Activated T-helper 17 cell treated with anti-CD3 and anti-CD28 coated beads, Interleukin-2, amount 50 U/mL, for 72 hours (primary cell): ENCODE measurements at regions not wholly inside any gene's neighbourhood (a gene's known extent, or its start where the extent isn't known, plus 50 kb on each side); places are given as distances from the start of the nearest gene placed in this dataset.

Source experiments
- ATAC-seq: fragments of 150-1000 bp; cut with Tn5 transposase; replicated peaks from 2 replicates; pipeline ENCODE4 v1.10.0; 2021; ENCODE audit warnings: mild to moderate bottlenecking, moderate library complexity
- H3K27ac Mint-ChIP-seq: one replicate; pipeline ENCODE4 v1.8.0; 2022; ENCODE audit warnings: mixed read lengths
- H3K27me3 Mint-ChIP-seq: one replicate; pipeline ENCODE4 v1.8.0; 2022; ENCODE audit warnings: mixed read lengths
- H3K36me3 Mint-ChIP-seq: one replicate; pipeline ENCODE4 v1.8.0; 2022; ENCODE audit warnings: low read depth, mild to moderate bottlenecking, mixed read lengths
- H3K4me1 Mint-ChIP-seq: one replicate; pipeline ENCODE4 v1.8.0; 2022; ENCODE audit warnings: mixed read lengths
- H3K4me3 Mint-ChIP-seq: one replicate; pipeline ENCODE4 v1.8.0; 2022; ENCODE audit warnings: mild to moderate bottlenecking, mixed read lengths
- H3K9me3 Mint-ChIP-seq: one replicate; pipeline ENCODE4 v1.8.0; 2022; ENCODE audit warnings: mixed read lengths

DNA sequence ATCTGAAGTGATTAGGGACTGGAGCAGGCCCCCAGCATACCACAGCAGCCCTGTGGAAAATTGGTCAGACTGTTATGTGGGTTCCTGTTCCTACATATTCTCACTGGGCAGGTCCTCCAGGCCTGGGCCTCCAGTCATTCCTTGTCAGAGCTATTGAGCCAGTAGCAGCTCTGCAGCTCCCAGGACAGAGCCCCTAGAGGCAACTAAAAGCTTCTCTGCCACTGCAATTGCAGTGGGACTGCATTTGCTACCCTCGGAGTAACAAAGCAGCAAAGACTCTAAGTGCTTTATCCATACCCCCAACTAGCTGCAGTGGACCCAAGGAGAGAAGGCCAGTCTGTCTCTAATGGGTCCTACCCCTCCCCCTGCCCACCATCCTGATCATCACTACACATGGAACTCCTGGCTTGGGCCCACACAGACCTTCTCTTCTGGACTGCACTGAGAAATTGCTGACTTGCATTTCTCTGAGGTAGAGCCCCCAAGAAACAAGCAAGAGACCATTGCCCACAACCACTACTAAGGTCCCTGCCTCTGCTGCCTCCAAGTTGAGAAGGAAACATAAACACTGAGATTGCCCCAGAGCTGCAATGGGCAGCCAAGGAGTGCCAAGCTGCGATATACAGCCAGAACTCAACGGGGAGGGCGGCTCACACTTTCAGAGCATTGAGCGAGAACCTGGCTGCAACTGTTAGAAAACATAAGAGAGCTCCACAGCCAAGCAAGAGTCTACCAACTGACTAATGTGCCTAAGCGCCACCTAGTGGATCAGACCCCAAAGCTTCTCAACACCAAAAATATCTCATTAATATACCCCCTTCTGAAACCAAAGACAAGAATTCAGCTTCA, 738.7 kb upstream of the NDST4 start:
- Mint-ChIP-seq H3K36me3 (no peaks in the 10 kb centered on the region), H3K9me3 (no peaks in the 10 kb centered on the region), H3K27ac (no peak overlapping the region), H3K4me3 (no peak overlapping the region), H3K27me3 (no peaks in the 10 kb centered on the region), H3K4me1 (no peaks in the 10 kb centered on the region)
- ATAC-seq, result no peak

DNA sequence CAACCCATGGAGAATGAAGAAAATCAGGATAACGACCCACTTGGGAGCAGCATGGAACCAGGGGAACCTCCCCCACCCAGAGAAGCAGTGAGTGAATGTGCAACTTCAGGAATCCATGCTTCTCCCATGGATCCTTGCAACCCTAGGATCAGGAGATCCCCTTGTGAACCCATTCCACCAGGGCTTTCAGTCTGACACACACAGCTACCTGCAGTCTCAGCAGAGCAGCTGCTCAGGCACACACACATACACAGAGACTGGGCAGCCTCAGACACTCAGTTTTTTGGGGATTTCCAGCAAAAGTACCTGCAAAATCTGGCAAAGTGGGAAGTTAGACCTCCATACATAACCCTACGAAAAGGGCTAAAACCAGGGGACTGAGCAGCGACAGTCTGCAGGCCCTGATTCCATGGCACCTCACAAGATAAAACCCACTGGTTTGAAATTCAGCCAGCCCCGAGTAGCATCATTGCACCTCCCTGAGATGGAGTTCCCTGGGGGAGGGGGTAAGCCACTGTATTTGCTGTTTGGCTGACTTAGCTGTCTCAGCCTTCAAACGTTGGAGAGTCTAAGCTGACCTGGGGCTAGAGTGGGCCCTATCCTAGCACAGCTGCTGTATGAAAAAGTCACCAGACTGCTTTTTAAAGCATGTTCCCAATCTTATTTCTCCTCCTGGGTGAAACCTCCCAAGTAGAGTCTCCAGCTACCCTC, 737.5 kb upstream of the NDST4 start:
- Mint-ChIP-seq H3K36me3 (no peaks in the 10 kb centered on the region), H3K9me3 (no peaks in the 10 kb centered on the region), H3K27me3 (no peaks in the 10 kb centered on the region), H3K4me3 (no peak overlapping the region), H3K4me1 (no peaks in the 10 kb centered on the region), H3K27ac (no peak overlapping the region)
- no peak for ATAC-seq

DNA sequence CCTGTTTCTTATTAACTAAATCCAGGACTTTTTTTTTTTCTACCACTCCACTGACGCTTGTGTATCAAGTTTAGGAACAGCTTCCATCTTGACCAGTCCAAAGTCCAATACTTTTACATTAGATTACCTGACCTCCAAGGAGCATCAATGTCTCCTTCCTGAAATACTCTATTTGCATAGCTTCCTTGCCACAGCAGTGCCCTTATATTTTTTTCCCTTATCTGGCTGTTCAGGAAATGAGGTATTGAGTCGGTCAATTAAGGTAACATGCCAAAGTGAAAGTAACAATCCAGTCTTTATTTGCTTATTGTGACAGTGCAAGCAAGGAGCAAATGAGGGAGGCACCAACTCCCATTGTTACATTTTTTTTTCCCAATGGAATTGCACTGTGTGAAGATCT, 730.8 kb upstream of the NDST4 start:
- Mint-ChIP-seq H3K27ac (no peak overlapping the region), H3K4me3 (no peak overlapping the region), H3K4me1 (no peaks in the 10 kb centered on the region), H3K36me3 (no peaks in the 10 kb centered on the region), H3K27me3 (no peaks in the 10 kb centered on the region), H3K9me3 (no peaks in the 10 kb centered on the region)
- ATAC-seq, result no peak

DNA sequence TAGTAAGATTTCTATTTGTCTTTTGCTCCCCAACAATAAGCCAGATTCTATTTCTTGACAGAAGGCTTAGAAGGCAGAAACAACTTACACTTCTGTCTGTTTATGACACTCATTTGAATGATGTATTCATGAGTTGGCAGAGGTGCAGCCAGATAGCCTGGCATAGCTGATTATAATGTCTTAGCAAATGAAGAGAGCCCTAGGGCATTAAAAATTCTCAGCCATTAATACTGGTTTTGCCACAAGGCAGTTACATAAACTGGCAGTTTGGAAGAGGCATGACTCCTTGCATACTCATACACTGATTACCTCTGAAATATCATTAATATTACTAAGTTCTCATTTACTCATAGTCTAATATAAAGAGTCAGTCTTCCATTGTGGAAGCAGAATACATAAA, 728.5 kb upstream of the NDST4 start:
- no peaks in the 10 kb centered on the region for H3K27me3 Mint-ChIP-seq
- no peak overlapping the region for H3K4me3 Mint-ChIP-seq
- H3K9me3 Mint-ChIP-seq, result peaks cover 4% of the 10 kb centered on the region
- ATAC-seq, result no peak
- no peaks in the 10 kb centered on the region for H3K36me3 Mint-ChIP-seq
- H3K27ac Mint-ChIP-seq, result no peak overlapping the region
- H3K4me1 Mint-ChIP-seq, result no peaks in the 10 kb centered on the region

DNA sequence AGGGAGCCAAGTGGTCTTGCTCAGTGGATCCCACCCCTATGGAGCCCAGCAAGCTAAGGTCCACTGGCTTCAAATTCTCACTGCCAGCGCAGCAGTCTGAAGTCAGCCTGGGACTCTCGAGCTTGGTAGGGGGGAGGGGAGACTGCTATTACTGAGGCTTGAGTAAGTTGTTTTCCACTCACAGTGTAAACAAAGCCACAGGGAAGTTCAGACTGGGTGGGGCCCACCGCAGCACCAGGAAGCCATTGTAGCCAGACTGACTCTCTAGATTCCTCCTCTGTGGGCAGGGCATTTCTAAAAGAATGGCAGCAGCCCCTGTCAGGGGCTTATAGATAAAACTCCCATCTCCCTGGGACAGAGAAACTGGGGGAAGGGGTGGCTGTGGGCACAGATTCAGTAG, 721.0 kb upstream of the NDST4 start:
- no peaks in the 10 kb centered on the region for H3K36me3 Mint-ChIP-seq
- H3K27ac Mint-ChIP-seq, result no peak overlapping the region
- ATAC-seq, result no peak
- no peaks in the 10 kb centered on the region for H3K4me1 Mint-ChIP-seq
- no peaks in the 10 kb centered on the region for H3K27me3 Mint-ChIP-seq
- H3K9me3 Mint-ChIP-seq, result peaks cover 15% of the 10 kb centered on the region
- no peak overlapping the region for H3K4me3 Mint-ChIP-seq

DNA sequence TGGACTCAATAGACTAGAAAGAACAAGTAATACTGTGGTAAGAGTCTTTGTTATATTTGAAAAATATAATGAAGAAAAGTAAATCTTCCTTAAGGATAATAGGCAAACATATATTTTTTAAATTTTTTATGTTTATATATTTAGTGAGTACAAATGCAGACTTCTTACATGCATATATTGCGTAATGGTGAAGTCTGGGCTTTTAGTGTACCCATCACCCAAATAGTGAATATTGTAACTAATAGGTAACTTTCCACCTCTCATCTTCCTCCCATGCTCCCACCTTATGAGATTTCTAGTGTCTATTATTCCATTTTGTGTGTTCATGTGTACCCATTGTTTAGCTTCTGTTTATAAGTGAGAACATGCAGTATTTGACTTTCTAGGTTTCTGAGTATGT, 711.2 kb upstream of the NDST4 start:
- Mint-ChIP-seq H3K9me3 (peaks cover 12% of the 10 kb centered on the region), H3K4me3 (no peak overlapping the region), H3K27me3 (no peaks in the 10 kb centered on the region), H3K36me3 (no peaks in the 10 kb centered on the region), H3K4me1 (no peaks in the 10 kb centered on the region), H3K27ac (no peak overlapping the region)
- no peak for ATAC-seq

DNA sequence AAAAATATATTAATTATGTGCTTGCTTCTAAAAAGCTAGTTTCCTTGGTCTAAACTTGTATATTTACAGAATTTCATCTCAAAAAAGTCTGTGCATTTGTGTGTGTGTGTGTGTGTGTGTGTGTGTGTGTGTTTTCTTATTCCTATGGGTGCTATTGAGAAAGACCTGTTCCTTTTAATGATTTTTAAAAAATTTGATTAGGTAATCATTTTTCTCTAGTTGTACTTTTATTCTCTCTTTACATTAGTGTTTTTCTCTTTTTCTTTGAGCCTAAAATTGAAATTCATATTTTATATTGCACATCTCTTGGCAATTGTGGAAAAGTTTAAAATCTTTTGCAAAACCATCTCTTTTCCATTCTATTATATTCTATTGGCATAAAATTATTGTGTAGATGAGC, 690.4 kb upstream of the NDST4 start:
- ATAC-seq, result no peak
- H3K9me3 Mint-ChIP-seq, result peaks cover 8% of the 10 kb centered on the region
- no peak overlapping the region for H3K4me3 Mint-ChIP-seq
- H3K27me3 Mint-ChIP-seq, result no peaks in the 10 kb centered on the region
- no peak overlapping the region for H3K27ac Mint-ChIP-seq
- no peaks in the 10 kb centered on the region for H3K36me3 Mint-ChIP-seq
- no peaks in the 10 kb centered on the region for H3K4me1 Mint-ChIP-seq

DNA sequence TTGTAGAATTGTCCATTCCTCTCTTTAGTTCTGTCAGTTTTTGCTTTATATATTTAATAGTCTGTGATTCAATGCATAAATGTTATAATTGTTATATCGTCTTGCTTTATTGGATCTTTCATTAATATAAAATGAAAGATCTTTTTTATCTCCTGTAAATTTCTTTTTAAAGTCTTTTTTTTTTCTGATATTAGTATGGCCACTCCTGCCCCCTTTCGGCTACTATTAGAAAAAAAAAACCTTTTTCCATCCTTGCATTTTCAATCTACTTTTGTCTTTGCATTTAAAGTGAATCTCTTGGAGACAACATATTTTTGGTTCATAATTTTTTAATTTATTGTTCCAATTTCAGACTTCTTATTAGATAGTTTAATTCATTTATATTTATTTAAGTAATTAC, 677.4 kb upstream of the NDST4 start:
- Mint-ChIP-seq H3K4me1 (no peaks in the 10 kb centered on the region), H3K9me3 (no peaks in the 10 kb centered on the region), H3K36me3 (no peaks in the 10 kb centered on the region), H3K27me3 (no peaks in the 10 kb centered on the region), H3K27ac (no peak overlapping the region), H3K4me3 (no peak overlapping the region)
- ATAC-seq, result no peak

DNA sequence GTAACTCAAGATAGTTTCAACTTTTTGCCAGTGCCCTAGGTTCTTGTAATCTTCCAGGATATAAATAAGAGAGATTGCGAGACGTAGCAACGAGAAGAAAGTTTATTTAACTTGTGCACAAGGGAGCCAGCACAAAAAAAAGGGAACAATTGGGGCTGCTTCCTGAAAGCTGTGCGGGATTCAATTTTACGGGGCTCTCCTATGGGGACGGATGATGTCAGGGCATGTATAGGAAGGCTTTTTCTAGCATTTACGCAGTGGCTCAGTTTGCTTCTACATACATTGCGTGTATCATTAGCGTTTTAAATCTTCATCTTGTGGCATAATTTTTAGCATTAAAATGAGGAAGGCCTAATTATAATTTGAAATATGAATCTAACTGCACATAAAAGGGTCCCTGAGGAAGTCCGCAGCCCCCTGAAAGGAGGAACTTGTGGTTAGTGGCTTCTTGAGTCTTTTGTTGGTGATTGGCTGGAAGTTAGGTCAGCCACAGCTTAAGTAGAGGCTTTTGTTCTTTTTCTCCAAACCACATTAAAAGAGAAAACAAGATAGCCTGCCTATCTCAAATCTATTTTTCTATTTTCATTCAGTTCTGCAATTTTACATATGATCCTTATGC, 668.2 kb upstream of the NDST4 start:
- Mint-ChIP-seq H3K4me1 (no peaks in the 10 kb centered on the region), H3K27me3 (no peaks in the 10 kb centered on the region), H3K9me3 (no peaks in the 10 kb centered on the region), H3K36me3 (no peaks in the 10 kb centered on the region), H3K4me3 (peak overlapping the region; percentile 38), H3K27ac (no peak overlapping the region)
- no peak for ATAC-seq

DNA sequence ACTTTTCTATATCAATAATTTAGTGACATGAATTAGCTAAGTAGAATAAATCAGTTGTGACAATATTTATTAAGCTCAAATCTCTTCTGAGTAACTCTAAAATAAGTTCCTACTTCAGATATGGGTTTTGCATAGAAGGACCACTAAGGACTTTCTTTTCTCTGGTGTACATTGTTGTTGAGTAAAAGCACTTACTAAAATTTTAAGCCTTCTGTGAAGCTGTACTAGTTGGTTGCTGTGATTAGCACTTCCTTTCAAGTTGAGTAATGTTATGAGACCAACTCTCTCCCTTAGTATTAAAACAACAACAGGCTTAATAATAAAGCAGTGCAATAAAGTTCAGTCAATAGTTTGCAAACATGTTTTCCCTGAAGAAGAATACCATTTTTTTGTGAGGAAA, 667.4 kb upstream of the NDST4 start:
- Mint-ChIP-seq H3K9me3 (no peaks in the 10 kb centered on the region), H3K4me3 (no peak overlapping the region), H3K27me3 (no peaks in the 10 kb centered on the region), H3K4me1 (no peaks in the 10 kb centered on the region), H3K27ac (no peak overlapping the region), H3K36me3 (no peaks in the 10 kb centered on the region)
- ATAC-seq, result no peak

DNA sequence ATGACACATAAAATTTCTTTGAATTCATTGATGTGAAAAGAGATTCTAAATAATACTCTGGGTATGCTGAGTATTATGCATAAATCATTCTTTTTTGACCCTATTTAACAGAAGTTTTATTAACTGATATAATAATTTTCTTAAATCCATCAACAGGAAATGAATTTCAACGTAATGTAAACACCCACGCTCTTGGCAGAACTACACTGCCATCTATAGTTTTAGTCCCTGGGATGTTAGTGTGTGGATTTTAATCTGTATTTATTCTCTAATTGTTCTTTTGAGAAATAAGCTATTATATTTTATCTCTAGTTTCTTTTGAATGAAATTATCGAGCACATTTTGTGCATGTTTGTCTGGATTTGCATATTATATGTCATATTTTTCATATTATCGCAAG, 666.8 kb upstream of the NDST4 start:
- Mint-ChIP-seq H3K36me3 (no peaks in the 10 kb centered on the region), H3K27me3 (no peaks in the 10 kb centered on the region), H3K4me1 (no peaks in the 10 kb centered on the region), H3K9me3 (no peaks in the 10 kb centered on the region), H3K4me3 (no peak overlapping the region), H3K27ac (no peak overlapping the region)
- ATAC-seq, result no peak

DNA sequence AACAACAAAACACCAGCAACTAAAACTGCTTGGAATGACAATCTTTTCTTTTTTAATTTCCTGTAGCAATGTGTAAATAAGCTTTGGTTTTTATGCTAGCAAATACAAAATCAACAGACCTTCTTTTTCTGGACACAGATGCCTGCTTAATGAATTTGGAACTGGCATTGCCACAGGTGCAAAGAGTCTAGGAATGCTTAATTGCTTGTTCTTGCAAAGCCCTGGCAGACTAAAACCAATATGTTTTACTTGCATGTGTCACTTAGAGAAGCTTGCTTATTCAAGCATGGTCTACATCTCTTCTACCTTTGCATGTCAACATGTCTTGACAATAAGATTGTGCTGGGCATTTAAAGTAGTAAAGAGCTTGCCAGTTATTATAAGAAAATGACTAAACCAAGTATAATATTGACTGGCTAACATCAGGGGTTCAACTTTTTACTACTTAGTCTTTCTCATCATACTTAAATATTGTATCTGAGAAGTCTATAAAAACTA, 656.7 kb upstream of the NDST4 start:
- Mint-ChIP-seq H3K36me3 (no peaks in the 10 kb centered on the region), H3K4me3 (no peak overlapping the region), H3K9me3 (no peaks in the 10 kb centered on the region), H3K27me3 (no peaks in the 10 kb centered on the region), H3K27ac (no peak overlapping the region), H3K4me1 (no peaks in the 10 kb centered on the region)
- no peak for ATAC-seq

DNA sequence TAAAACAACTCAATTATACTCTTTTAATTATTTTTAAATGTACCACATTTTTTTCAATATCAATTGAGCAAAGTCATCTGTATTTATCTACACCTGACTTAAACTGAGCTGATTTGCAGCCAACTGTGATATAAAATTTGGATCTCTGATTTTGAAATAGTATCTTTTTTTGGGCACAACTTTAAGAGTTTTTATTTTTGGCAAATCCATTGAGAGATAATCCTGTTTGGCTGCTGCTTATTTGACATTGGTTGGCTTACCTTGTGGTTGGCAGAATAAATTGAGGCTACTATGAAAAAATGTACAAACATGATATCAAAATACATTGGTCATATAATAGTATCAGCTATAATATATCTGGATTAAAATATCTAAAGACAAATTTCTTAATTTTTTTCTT, 656.0 kb upstream of the NDST4 start:
- H3K36me3 Mint-ChIP-seq, result no peaks in the 10 kb centered on the region
- no peak overlapping the region for H3K27ac Mint-ChIP-seq
- ATAC-seq, result no peak
- no peaks in the 10 kb centered on the region for H3K9me3 Mint-ChIP-seq
- H3K27me3 Mint-ChIP-seq, result no peaks in the 10 kb centered on the region
- no peaks in the 10 kb centered on the region for H3K4me1 Mint-ChIP-seq
- no peak overlapping the region for H3K4me3 Mint-ChIP-seq

DNA sequence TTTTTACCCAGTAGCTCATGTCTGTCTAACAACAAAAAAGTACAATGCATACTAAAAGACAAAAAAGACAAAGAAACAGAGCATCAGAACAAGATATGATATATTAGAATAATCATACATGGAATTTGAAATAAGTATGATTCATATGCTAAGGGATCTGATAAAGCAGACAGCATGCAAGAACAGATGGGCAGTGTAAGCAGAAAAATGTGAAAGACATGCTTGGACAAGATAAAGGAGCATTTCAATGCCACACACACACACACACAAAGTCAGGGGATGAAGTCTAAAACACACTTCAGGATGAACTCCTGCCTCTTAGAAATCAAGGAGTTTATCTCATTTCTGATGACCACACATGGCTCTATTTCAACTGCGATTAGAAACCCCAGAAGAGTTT, 649.6 kb upstream of the NDST4 start:
- peaks cover 3% of the 10 kb centered on the region for H3K9me3 Mint-ChIP-seq
- H3K27me3 Mint-ChIP-seq, result no peaks in the 10 kb centered on the region
- no peak overlapping the region for H3K27ac Mint-ChIP-seq
- no peak for ATAC-seq
- H3K4me1 Mint-ChIP-seq, result no peaks in the 10 kb centered on the region
- no peak overlapping the region for H3K4me3 Mint-ChIP-seq
- no peaks in the 10 kb centered on the region for H3K36me3 Mint-ChIP-seq

DNA sequence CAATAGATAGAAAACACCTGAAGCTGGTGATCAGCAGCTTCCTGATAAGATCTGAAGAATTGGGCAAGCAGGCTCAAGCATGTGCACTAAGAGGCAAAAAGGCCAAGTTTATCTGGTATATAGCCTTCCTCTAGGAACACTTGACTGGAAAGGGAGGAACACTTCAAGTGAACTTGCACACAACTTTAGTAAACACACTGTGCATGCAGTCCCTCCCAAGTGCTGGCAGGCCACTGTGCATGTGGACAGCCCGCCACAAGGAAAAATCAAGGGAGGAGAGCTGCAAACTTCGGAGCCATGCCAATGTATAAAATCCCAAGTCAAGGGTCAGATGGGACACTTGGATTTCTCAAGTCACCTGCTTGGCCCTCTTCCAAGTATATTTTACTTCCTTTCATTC, 645.8 kb upstream of the NDST4 start:
- H3K27me3 Mint-ChIP-seq, result no peaks in the 10 kb centered on the region
- no peaks in the 10 kb centered on the region for H3K4me1 Mint-ChIP-seq
- H3K9me3 Mint-ChIP-seq, result peaks cover 3% of the 10 kb centered on the region
- H3K36me3 Mint-ChIP-seq, result no peaks in the 10 kb centered on the region
- ATAC-seq, result no peak
- no peak overlapping the region for H3K27ac Mint-ChIP-seq
- no peak overlapping the region for H3K4me3 Mint-ChIP-seq
